ENCODE measurements at regions not wholly inside any gene's neighbourhood (a gene's known extent, or its start where the extent isn't known, plus 50 kb on each side); places are given as distances from the start of the nearest gene placed in this dataset.

DNA sequence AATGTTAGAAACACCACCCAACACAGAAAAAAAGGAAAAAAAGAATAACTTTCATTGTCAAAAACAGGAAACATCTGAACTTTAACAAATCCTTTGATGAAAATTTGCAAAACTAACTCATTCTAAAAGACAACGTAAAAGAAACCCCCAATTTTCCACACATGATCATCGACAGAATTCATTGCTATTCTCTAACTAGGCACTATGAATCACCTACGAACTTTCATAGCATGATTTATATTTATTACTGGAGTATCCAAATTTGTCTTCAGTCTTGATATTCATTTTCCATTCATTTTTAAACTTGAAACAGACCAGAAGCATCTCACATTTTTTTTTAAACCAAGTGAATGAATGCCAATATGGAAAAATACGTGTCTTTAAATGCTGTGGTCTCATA, 514.6 kb downstream of the TLE4 start:
- TF ChIP-seq MYC (IDR thresholded peaks at IDR 0.05; ENCODE audit: low read depth, low read length): no peak
- TF ChIP-seq, protein P1, sequence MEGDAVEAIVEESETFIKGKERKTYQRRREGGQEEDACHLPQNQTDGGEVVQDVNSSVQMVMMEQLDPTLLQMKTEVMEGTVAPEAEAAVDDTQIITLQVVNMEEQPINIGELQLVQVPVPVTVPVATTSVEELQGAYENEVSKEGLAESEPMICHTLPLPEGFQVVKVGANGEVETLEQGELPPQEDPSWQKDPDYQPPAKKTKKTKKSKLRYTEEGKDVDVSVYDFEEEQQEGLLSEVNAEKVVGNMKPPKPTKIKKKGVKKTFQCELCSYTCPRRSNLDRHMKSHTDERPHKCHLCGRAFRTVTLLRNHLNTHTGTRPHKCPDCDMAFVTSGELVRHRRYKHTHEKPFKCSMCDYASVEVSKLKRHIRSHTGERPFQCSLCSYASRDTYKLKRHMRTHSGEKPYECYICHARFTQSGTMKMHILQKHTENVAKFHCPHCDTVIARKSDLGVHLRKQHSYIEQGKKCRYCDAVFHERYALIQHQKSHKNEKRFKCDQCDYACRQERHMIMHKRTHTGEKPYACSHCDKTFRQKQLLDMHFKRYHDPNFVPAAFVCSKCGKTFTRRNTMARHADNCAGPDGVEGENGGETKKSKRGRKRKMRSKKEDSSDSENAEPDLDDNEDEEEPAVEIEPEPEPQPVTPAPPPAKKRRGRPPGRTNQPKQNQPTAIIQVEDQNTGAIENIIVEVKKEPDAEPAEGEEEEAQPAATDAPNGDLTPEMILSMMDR (IDR thresholded peaks at IDR 0.05; ENCODE audit: low read depth, low read length): no peak
- TF ChIP-seq, protein P2, sequence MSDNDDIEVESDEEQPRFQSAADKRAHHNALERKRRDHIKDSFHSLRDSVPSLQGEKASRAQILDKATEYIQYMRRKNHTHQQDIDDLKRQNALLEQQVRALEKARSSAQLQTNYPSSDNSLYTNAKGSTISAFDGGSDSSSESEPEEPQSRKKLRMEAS (IDR thresholded peaks at IDR 0.05; ENCODE audit: low read depth, low read length): no peak
- no peak for TF ChIP-seq POLR2A (IDR thresholded peaks at IDR 0.05; ENCODE audit: extremely low read depth, insufficient read length)
- DNase-seq (ENCODE audit: low read depth): no peak
- no peak overlapping the region for H3K4me3 ChIP-seq (ENCODE audit: low read depth, low read length)

DNA sequence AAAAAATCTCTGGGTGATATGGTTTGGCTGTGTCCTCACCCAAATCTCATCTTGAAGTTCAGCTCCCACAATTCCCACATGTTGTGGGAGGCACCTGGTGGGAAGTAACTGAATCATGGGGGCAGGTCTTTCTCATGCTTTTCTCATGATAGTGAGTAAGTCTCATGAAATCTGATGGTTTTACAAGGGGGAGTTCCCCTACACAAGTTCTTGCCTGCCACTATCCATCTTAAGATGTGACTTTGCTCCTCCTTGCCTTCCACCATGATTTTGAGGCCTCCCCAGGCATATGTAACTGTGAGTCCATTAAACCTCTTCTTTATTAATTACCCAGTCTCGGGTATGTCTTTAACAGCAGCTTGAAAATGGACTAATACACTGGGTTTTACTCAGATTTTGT, 513.9 kb downstream of the TLE4 start:
- H3K4me3 ChIP-seq (ENCODE audit: low read depth, low read length): no peak overlapping the region
- TF ChIP-seq POLR2A (IDR thresholded peaks at IDR 0.05; ENCODE audit: extremely low read depth, insufficient read length): no peak
- TF ChIP-seq, protein P1 (IDR thresholded peaks at IDR 0.05; ENCODE audit: low read depth, low read length): no peak
- TF ChIP-seq MYC (IDR thresholded peaks at IDR 0.05; ENCODE audit: low read depth, low read length): no peak
- TF ChIP-seq, protein P2 (IDR thresholded peaks at IDR 0.05; ENCODE audit: low read depth, low read length): no peak
- no peak for DNase-seq (ENCODE audit: low read depth)

DNA sequence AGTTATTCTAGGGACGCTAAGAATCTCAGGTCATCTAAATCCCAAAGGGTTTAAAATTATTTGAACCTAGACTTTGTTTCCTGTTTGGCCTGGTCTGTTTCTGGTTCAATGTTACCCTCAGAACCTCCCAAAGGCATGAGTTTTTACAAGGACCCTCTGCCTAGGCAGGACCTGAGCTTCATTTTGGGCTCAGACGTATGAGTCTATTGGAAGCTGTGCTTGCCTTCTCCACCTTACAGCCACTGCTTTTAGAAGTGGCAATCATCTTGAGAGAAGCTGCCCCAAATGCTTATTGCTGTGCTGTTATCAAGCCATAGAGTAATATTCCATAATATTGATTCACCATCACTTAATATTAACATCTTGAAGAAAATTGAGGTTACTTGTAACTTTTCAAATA, 510.4 kb downstream of the TLE4 start:
- TF ChIP-seq POLR2A (IDR thresholded peaks at IDR 0.05; ENCODE audit: extremely low read depth, insufficient read length): no peak
- TF ChIP-seq MYC (IDR thresholded peaks at IDR 0.05; ENCODE audit: low read depth, low read length): no peak
- TF ChIP-seq, protein P2 (IDR thresholded peaks at IDR 0.05; ENCODE audit: low read depth, low read length): no peak
- TF ChIP-seq, protein P1 (IDR thresholded peaks at IDR 0.05; ENCODE audit: low read depth, low read length): no peak
- H3K4me3 ChIP-seq (ENCODE audit: low read depth, low read length): no peak overlapping the region
- no peak for DNase-seq (ENCODE audit: low read depth)

DNA sequence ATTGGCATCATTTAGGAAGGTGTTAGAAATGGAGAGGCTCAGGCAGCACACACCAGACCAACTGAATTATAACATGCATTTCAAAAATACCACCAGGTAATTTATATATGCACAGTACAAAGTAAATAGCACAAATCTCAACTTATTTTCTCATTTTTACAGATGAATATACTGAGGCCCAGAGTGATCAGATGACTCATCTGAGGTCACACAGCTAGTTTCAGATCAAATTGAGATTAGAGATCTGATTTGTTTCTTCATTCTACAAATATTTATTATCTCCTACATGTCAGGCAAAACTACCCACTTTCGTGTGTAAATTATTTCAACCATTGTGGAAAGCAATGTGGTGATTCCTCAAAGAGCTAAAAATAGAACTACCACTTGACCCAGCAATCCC, 507.1 kb downstream of the TLE4 start:
- no peak for DNase-seq (ENCODE audit: low read depth)

DNA sequence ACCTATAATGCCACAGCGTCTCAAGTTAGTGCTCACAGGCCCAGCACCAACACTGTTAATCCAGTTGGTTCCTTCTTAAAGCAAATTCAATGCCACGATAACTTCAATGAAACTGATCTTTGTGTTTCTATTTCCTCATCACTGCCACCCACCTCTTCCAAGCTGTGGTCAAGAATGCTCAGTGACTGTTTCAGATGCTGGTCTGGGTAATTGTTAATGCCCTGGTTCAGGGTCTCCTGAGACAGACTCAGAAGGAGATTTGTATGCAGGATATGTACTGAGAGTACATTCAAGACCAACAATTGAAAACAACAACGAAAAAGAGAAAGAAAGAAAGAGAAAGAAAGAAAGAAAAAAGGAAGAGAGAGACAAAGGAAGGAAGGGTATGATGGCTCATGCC, 505.3 kb downstream of the TLE4 start:
- no peak for TF ChIP-seq MYC (IDR thresholded peaks at IDR 0.05; ENCODE audit: low read depth, low read length)
- TF ChIP-seq, protein P2 (IDR thresholded peaks at IDR 0.05; ENCODE audit: low read depth, low read length): no peak
- TF ChIP-seq POLR2A (IDR thresholded peaks at IDR 0.05; ENCODE audit: extremely low read depth, insufficient read length): no peak
- TF ChIP-seq, protein P1 (IDR thresholded peaks at IDR 0.05; ENCODE audit: low read depth, low read length): no peak
- no peak overlapping the region for H3K4me3 ChIP-seq (ENCODE audit: low read depth, low read length)
- DNase-seq (ENCODE audit: low read depth): no peak

More for the DNA sequence above, 507.1 kb downstream of the TLE4 start:
- H3K4me3 ChIP-seq (ENCODE audit: low read depth, low read length): no peak overlapping the region
- TF ChIP-seq POLR2A (IDR thresholded peaks at IDR 0.05; ENCODE audit: extremely low read depth, insufficient read length): no peak

DNA sequence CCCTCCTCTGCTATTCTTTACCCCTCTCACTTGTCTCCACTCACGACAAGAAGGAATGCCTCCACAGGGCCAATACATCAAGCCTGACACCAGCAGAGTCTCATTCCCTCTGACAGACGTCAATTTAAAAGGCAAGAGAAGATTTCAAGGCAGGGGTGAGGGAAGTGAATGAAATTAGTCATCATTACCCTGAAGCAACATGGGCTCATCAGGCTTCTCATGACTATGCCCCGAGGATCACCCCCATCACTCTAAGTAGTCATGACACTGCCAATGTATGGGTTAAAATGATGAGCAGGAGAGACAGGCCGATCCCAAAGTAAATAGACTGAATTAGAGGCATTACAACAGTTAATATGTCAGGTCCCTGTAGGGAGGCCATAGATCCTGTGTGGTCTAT, 504.4 kb downstream of the TLE4 start:
- TF ChIP-seq, protein P1 (IDR thresholded peaks at IDR 0.05; ENCODE audit: low read depth, low read length): no peak
- TF ChIP-seq POLR2A (IDR thresholded peaks at IDR 0.05; ENCODE audit: extremely low read depth, insufficient read length) (no peak), MYC (IDR thresholded peaks at IDR 0.05; ENCODE audit: low read depth, low read length) (no peak)
- TF ChIP-seq, protein P2 (IDR thresholded peaks at IDR 0.05; ENCODE audit: low read depth, low read length): no peak
- no peak for DNase-seq (ENCODE audit: low read depth)
- H3K4me3 ChIP-seq (ENCODE audit: low read depth, low read length): no peak overlapping the region
